ENCODE measurements at regions not wholly inside any gene's neighbourhood (a gene's known extent, or its start where the extent isn't known, plus 50 kb on each side); places are given as distances from the start of the nearest gene placed in this dataset.

GRCh38 chr22:49334976-49335375 is 492.7 kb downstream of the BRD1 start:
- 26 to 30% methylated on average over 10 of the region's 10 CpGs for WGBS, 2 experiments (ENCODE audit: low coverage in 1 of 2, low lambda C conversion rate in 2 of 2, missing lambda C conversion rate in 2 of 2)
- Histone ChIP-seq H4K20me1 (ENCODE audit: insufficient read depth) (no peaks in the 10 kb centered on the region), H2AFZ (no peak overlapping the region), H3K4me2 (ENCODE audit: unreplicated experiment) (no peak overlapping the region), H3K9me2 (ENCODE audit: insufficient read depth) (no peaks in the 10 kb centered on the region), H3K4me3 (no peak overlapping the region), H3K79me2 (ENCODE audit: insufficient read depth) (no peaks in the 10 kb centered on the region), H3K27ac (no peak overlapping the region), H3K36me3 (ENCODE audit: low read depth) (no peaks in the 10 kb centered on the region), H3K9ac (no peak overlapping the region), H3K4me1 (ENCODE audit: insufficient read depth) (no peaks in the 10 kb centered on the region), H3F3A (ENCODE audit: insufficient read depth) (no peaks in the 10 kb centered on the region), H3K27me3 (replicated peaks; ENCODE audit: insufficient read depth) (no peaks in the 10 kb centered on the region), H3K9me3 (ENCODE audit: low read depth) (no peaks in the 10 kb centered on the region)
- TF ChIP-seq EZH2phosphoT487 (IDR thresholded peaks at IDR 0.05; ENCODE audit: insufficient read depth, low read depth) (no peak), EZH2 (IDR thresholded peaks at IDR 0.05; ENCODE audit: insufficient read depth, poor library complexity, severe bottlenecking) (no peak)
- no peak for DNase-seq
- in situ Hi-C loops (cut with MboI): no loop called here

GRCh38 chr22:49334449-49334789 is 493.3 kb downstream of the BRD1 start:
- 4 to 9% methylated on average over 5 of the region's 5 CpGs for WGBS, 2 experiments (ENCODE audit: low coverage in 1 of 2, low lambda C conversion rate in 2 of 2, missing lambda C conversion rate in 2 of 2)
- no peaks in the 10 kb centered on the region for H3K4me1 ChIP-seq (ENCODE audit: insufficient read depth)
- in situ Hi-C loops (cut with MboI): no loop called here

GRCh38 chr22:49333206-49333605 is 494.5 kb downstream of the BRD1 start:
- Histone ChIP-seq H3F3A (ENCODE audit: insufficient read depth) (no peaks in the 10 kb centered on the region), H3K79me2 (ENCODE audit: insufficient read depth) (no peaks in the 10 kb centered on the region), H3K27ac (no peak overlapping the region), H3K36me3 (ENCODE audit: low read depth) (no peaks in the 10 kb centered on the region), H3K9me3 (ENCODE audit: low read depth) (no peaks in the 10 kb centered on the region), H2AFZ (no peak overlapping the region), H3K9ac (no peak overlapping the region), H3K4me1 (ENCODE audit: insufficient read depth) (no peaks in the 10 kb centered on the region), H3K4me2 (ENCODE audit: unreplicated experiment) (no peak overlapping the region), H4K20me1 (ENCODE audit: insufficient read depth) (no peaks in the 10 kb centered on the region), H3K4me3 (no peak overlapping the region), H3K27me3 (replicated peaks; ENCODE audit: insufficient read depth) (no peaks in the 10 kb centered on the region), H3K9me2 (ENCODE audit: insufficient read depth) (no peaks in the 10 kb centered on the region)
- no peak for TF ChIP-seq EZH2phosphoT487 (IDR thresholded peaks at IDR 0.05; ENCODE audit: insufficient read depth, low read depth)
- WGBS, 2 experiments (ENCODE audit: low coverage in 1 of 2, low lambda C conversion rate in 2 of 2, missing lambda C conversion rate in 2 of 2): 57 to 61% methylated on average over 21 of the region's 21 CpGs
- no peak for DNase-seq
- in situ Hi-C loops (cut with MboI): no loop called here

More at GRCh38 chr22:49334449-49334789, 493.3 kb downstream of the BRD1 start:
- no peak for DNase-seq
- no peak for TF ChIP-seq EZH2phosphoT487 (IDR thresholded peaks at IDR 0.05; ENCODE audit: insufficient read depth, low read depth)
- TF ChIP-seq EZH2 (IDR thresholded peaks at IDR 0.05; ENCODE audit: insufficient read depth, poor library complexity, severe bottlenecking): no peak
- H3F3A ChIP-seq (ENCODE audit: insufficient read depth): no peaks in the 10 kb centered on the region
- H3K27ac ChIP-seq: no peak overlapping the region
- no peak overlapping the region for H3K4me3 ChIP-seq
- H3K9me3 ChIP-seq (ENCODE audit: low read depth): no peaks in the 10 kb centered on the region
- no peaks in the 10 kb centered on the region for H3K79me2 ChIP-seq (ENCODE audit: insufficient read depth)
- no peak overlapping the region for H3K9ac ChIP-seq
- no peaks in the 10 kb centered on the region for H3K9me2 ChIP-seq (ENCODE audit: insufficient read depth)
- no peaks in the 10 kb centered on the region for H3K27me3 ChIP-seq (replicated peaks; ENCODE audit: insufficient read depth)
- no peaks in the 10 kb centered on the region for H4K20me1 ChIP-seq (ENCODE audit: insufficient read depth)
- no peak overlapping the region for H2AFZ ChIP-seq
- no peaks in the 10 kb centered on the region for H3K36me3 ChIP-seq (ENCODE audit: low read depth)
- no peak overlapping the region for H3K4me2 ChIP-seq (ENCODE audit: unreplicated experiment)

GRCh38 chr22:49332691-49333090 is 495.0 kb downstream of the BRD1 start:
- H4K20me1 ChIP-seq (ENCODE audit: insufficient read depth): no peaks in the 10 kb centered on the region
- no peaks in the 10 kb centered on the region for H3K36me3 ChIP-seq (ENCODE audit: low read depth)
- no peak overlapping the region for H3K4me2 ChIP-seq (ENCODE audit: unreplicated experiment)
- no peaks in the 10 kb centered on the region for H3K79me2 ChIP-seq (ENCODE audit: insufficient read depth)
- DNase-seq: no peak
- 52 to 53% methylated on average over 10 of the region's 10 CpGs for WGBS, 2 experiments (ENCODE audit: low coverage in 1 of 2, low lambda C conversion rate in 2 of 2, missing lambda C conversion rate in 2 of 2)
- no peaks in the 10 kb centered on the region for H3K9me2 ChIP-seq (ENCODE audit: insufficient read depth)
- H3K4me1 ChIP-seq (ENCODE audit: insufficient read depth): no peaks in the 10 kb centered on the region
- no peak for TF ChIP-seq EZH2 (IDR thresholded peaks at IDR 0.05; ENCODE audit: insufficient read depth, poor library complexity, severe bottlenecking)
- no peak for TF ChIP-seq EZH2phosphoT487 (IDR thresholded peaks at IDR 0.05; ENCODE audit: insufficient read depth, low read depth)
- H3K9me3 ChIP-seq (ENCODE audit: low read depth): no peaks in the 10 kb centered on the region
- no peak overlapping the region for H3K27ac ChIP-seq
- H3K4me3 ChIP-seq: no peak overlapping the region
- no peak overlapping the region for H2AFZ ChIP-seq
- H3K9ac ChIP-seq: no peak overlapping the region
- in situ Hi-C loops (cut with MboI): no loop called here
- no peaks in the 10 kb centered on the region for H3K27me3 ChIP-seq (replicated peaks; ENCODE audit: insufficient read depth)
- no peaks in the 10 kb centered on the region for H3F3A ChIP-seq (ENCODE audit: insufficient read depth)

- Histone ChIP-seq H3K4me3 (no peak overlapping the region), H3K9me2 (ENCODE audit: insufficient read depth) (no peaks in the 10 kb centered on the region), H2AFZ (no peak overlapping the region), H3K9me3 (ENCODE audit: low read depth) (no peaks in the 10 kb centered on the region), H3K9ac (no peak overlapping the region), H3K4me2 (ENCODE audit: unreplicated experiment) (no peak overlapping the region), H3K27ac (no peak overlapping the region), H3K36me3 (ENCODE audit: low read depth) (no peaks in the 10 kb centered on the region), H3K27me3 (replicated peaks; ENCODE audit: insufficient read depth) (no peaks in the 10 kb centered on the region), H4K20me1 (ENCODE audit: insufficient read depth) (no peaks in the 10 kb centered on the region), H3K79me2 (ENCODE audit: insufficient read depth) (no peaks in the 10 kb centered on the region), H3K4me1 (ENCODE audit: insufficient read depth) (no peaks in the 10 kb centered on the region), H3F3A (ENCODE audit: insufficient read depth) (no peaks in the 10 kb centered on the region)
- in situ Hi-C loops (cut with MboI): no loop called here
- DNase-seq: no peak
- 32 to 40% methylated on average over 10 of the region's 10 CpGs for WGBS, 2 experiments (ENCODE audit: low coverage in 1 of 2, low lambda C conversion rate in 2 of 2, missing lambda C conversion rate in 2 of 2)
- TF ChIP-seq EZH2phosphoT487 (IDR thresholded peaks at IDR 0.05; ENCODE audit: insufficient read depth, low read depth) (no peak), EZH2 (IDR thresholded peaks at IDR 0.05; ENCODE audit: insufficient read depth, poor library complexity, severe bottlenecking) (no peak)
These were observed 495.8 kb downstream of the BRD1 start for GRCh38 chr22:49331878-49332277.
